GM23338 (cell line): ENCODE measurements at regions not wholly inside any gene's neighbourhood (a gene's known extent, or its start where the extent isn't known, plus 50 kb on each side); places are given as distances from the start of the nearest gene placed in this dataset.
A peak's percentile ranks its signal among the peaks of the same experiment; 100 is the strongest.

Source experiments
- ATAC-seq: fragments of 200-7000 bp; cut with Tn5 transposase; 3 replicates; pipeline ENCODE4 v1.9.1; 2020
- DNase-seq: peaks from one replicate; pipeline ENCODE4 v3.0.0-alpha.2; 2015; ENCODE audit warnings: low spot score
- H2AFZ ChIP-seq: fragments of 200-600 bp; sonication (generic); 2 replicates; pipeline ENCODE4 v1.8.0; 2016; ENCODE audit warnings: antibody characterized with exemption, mild to moderate bottlenecking, moderate library complexity
- H3F3A ChIP-seq: fragments of 200-600 bp; sonication (generic); replicated peaks from 2 replicates; pipeline ENCODE4 v1.8.0; 2017; ENCODE audit warnings: antibody characterized with exemption, mixed run types, low read depth
- H3K27ac ChIP-seq: fragments of 200-600 bp; sonication (generic); 2 replicates; pipeline ENCODE4 v1.6.1; 2016; ENCODE audit warnings: low read depth
- H3K27me3 ChIP-seq: fragments of 200-600 bp; sonication (generic); 2 replicates; pipeline ENCODE4 v1.8.0; 2016; ENCODE audit warnings: mild to moderate bottlenecking, mixed run types, moderate library complexity; ENCODE audit not compliant: insufficient read depth
- H3K36me3 ChIP-seq: fragments of 200-600 bp; sonication (generic); 2 replicates; pipeline ENCODE4 v1.8.0; 2016; ENCODE audit warnings: mild to moderate bottlenecking; ENCODE audit not compliant: insufficient read depth
- H3K4me1 ChIP-seq: fragments of 200-600 bp; sonication (generic); 2 replicates; pipeline ENCODE4 v1.8.0; 2016; ENCODE audit warnings: mild to moderate bottlenecking, moderate library complexity; ENCODE audit not compliant: insufficient read depth
- H3K4me2 ChIP-seq: fragments of 200-600 bp; sonication (generic); 2 replicates; pipeline ENCODE4 v1.7.1; 2017; ENCODE audit warnings: mixed run types
- H3K4me3 ChIP-seq: fragments of 200-600 bp; sonication (generic); 2 replicates; pipeline ENCODE4 v1.6.1; 2016; ENCODE audit warnings: mixed run types
- H3K79me2 ChIP-seq: fragments of 200-600 bp; sonication (generic); replicated peaks from 2 replicates; pipeline ENCODE4 v1.8.0; 2017; ENCODE audit warnings: mild to moderate bottlenecking; ENCODE audit not compliant: insufficient read depth
- H3K9me2 ChIP-seq: fragments of 200-600 bp; sonication (generic); 2 replicates; pipeline ENCODE4 v1.8.0; 2017; ENCODE audit not compliant: insufficient read depth
- H4K20me1 ChIP-seq: fragments of 200-600 bp; sonication (generic); replicated peaks from 2 replicates; pipeline ENCODE4 v1.8.0; 2017; ENCODE audit warnings: mild to moderate bottlenecking; ENCODE audit not compliant: insufficient read depth
- H3K27ac Mint-ChIP-seq: 2 replicates; pipeline ENCODE4 v1.8.0; 2020; ENCODE audit warnings: inconsistent platforms, mild to moderate bottlenecking, moderate library complexity, mixed read lengths
- H3K27me3 Mint-ChIP-seq: 3 replicates; pipeline ENCODE4 v1.8.0; 2022; ENCODE audit warnings: low read depth, mild to moderate bottlenecking, moderate library complexity, mixed read lengths, inconsistent platforms; ENCODE audit not compliant: insufficient read depth, poor library complexity
- H3K36me3 Mint-ChIP-seq: 3 replicates; pipeline ENCODE4 v1.8.0; 2021; ENCODE audit warnings: low read depth, mild to moderate bottlenecking, inconsistent platforms, moderate library complexity, mixed read lengths
- H3K4me1 Mint-ChIP-seq: 3 replicates; pipeline ENCODE4 v1.8.0; 2020; ENCODE audit warnings: mild to moderate bottlenecking, inconsistent platforms, mixed read lengths
- H3K4me3 Mint-ChIP-seq: 3 replicates; pipeline ENCODE4 v1.8.0; 2021; ENCODE audit warnings: moderate library complexity, mild to moderate bottlenecking, inconsistent platforms, mixed read lengths
- H3K9me3 Mint-ChIP-seq: 3 replicates; pipeline ENCODE4 v1.8.0; 2020; ENCODE audit warnings: moderate library complexity, mild to moderate bottlenecking, inconsistent platforms, mixed read lengths
- CREB1 ChIP-seq: fragments of 250-450 bp; sonication (Bioruptor Pico); IDR thresholded peaks from 2 replicates; pipeline ENCODE4 v1.5.0; 2020; ENCODE audit warnings: low read depth, mild to moderate bottlenecking, moderate library complexity
- CTCF ChIP-seq, 2 experiments: fragments of 200-600 bp in 1 of 2; sonication (generic) in 1 of 2; conservative IDR thresholded peaks; 2 replicates each; pipeline versions ENCODE4 v1.5.1 to v1.6.1; 2016 to 2017; ENCODE audit warnings: antibody characterized with exemption in 2 of 2, low read depth in 2 of 2, mild to moderate bottlenecking in 2 of 2, moderate library complexity in 1 of 2
- ETS1 ChIP-seq: IDR thresholded peaks from 2 replicates; pipeline ENCODE4 v1.6.1; 2016; ENCODE audit warnings: antibody characterized with exemption
- EZH2 ChIP-seq: fragments of 200-600 bp; sonication (generic); IDR thresholded peaks from one replicate; pipeline ENCODE4 v1.8.0; 2017; ENCODE audit warnings: antibody characterized with exemption, mild to moderate bottlenecking, low read depth; ENCODE audit not compliant: unreplicated experiment
- EZH2phosphoT487 ChIP-seq: fragments of 200-600 bp; sonication (generic); IDR thresholded peaks from one replicate; pipeline ENCODE4 v1.8.1; 2018; ENCODE audit warnings: antibody characterized with exemption; ENCODE audit not compliant: unreplicated experiment
- JUNB ChIP-seq: IDR thresholded peaks from one replicate; pipeline ENCODE4 v1.6.1; 2016; ENCODE audit warnings: antibody characterized with exemption; ENCODE audit not compliant: unreplicated experiment
- NANOG ChIP-seq: IDR thresholded peaks from 2 replicates; pipeline ENCODE4 v1.6.1; 2016; ENCODE audit warnings: antibody characterized with exemption, borderline replicate concordance
- POLR2AphosphoS5 ChIP-seq: IDR thresholded peaks from 2 replicates; pipeline ENCODE4 v1.6.1; 2016; ENCODE audit warnings: antibody characterized with exemption, low read depth
- STAT1 ChIP-seq: IDR thresholded peaks from one replicate; pipeline ENCODE4 v1.6.1; 2016; ENCODE audit warnings: antibody characterized with exemption; ENCODE audit not compliant: unreplicated experiment
- ZNF114 ChIP-seq: fragments of 250-450 bp; sonication (Bioruptor Pico); IDR thresholded peaks from 2 replicates; pipeline ENCODE4 v1.5.0; 2020; ENCODE audit warnings: mild to moderate bottlenecking, moderate library complexity
- ZNF331 ChIP-seq: fragments of 250-450 bp; sonication (Bioruptor Pico); IDR thresholded peaks from 2 replicates; pipeline ENCODE4 v1.5.0; 2020; ENCODE audit warnings: low read depth, mild to moderate bottlenecking, moderate library complexity
- TF ChIP-seq, protein P1 (sequence below): IDR thresholded peaks from one replicate; pipeline ENCODE4 v1.6.1; 2018; ENCODE audit warnings: antibody characterized with exemption; ENCODE audit not compliant: unreplicated experiment

DNA sequence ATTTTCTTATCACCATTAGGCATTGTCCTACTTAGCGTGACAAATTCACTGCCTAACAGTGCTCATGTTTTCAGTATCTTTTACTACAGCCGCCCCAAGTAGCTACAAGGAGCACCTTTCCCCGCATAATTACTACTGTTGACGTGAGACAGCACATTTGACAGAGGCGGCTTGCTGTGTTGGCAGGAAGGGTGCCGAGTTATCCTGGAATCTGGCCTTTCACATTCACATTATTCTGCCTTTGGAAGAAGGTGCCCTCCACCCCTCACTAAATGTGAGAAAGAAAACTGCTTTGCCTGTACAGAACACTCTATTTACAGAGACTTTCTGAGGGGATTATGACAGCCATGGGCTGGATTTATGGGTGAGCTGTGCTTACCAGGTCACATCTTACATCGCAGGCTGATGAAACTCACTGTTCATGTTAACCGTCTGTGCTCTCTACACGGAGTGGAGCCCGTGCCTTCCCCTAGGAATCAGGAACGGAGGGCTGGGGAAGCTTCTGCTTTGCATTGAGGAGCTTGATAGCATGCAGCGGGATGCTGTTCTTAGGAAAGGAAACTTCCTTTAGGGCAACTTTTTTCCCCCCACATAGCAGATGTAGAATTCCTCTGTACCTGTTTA lies 148.0 kb upstream of the ZRANB2 start:
- H3K4me3 ChIP-seq: peak overlapping the region; percentile 21; the same call in 1 of the 2 replicates
- TF ChIP-seq EZH2 (no peak), STAT1 (no peak), EZH2phosphoT487 (no peak), ZNF331 (CRISPR knock-in tag) (no peak), ZNF114 (CRISPR knock-in tag) (no peak), JUNB (no peak), POLR2AphosphoS5 (no peak), NANOG (no peak), ETS1 (no peak), CTCF (conservative IDR thresholded peaks at IDR 0.05; ENCODE audit: low read depth in 2 of 2) (no peak), CREB1 (CRISPR knock-in tag) (no peak)
- TF ChIP-seq, protein P1, sequence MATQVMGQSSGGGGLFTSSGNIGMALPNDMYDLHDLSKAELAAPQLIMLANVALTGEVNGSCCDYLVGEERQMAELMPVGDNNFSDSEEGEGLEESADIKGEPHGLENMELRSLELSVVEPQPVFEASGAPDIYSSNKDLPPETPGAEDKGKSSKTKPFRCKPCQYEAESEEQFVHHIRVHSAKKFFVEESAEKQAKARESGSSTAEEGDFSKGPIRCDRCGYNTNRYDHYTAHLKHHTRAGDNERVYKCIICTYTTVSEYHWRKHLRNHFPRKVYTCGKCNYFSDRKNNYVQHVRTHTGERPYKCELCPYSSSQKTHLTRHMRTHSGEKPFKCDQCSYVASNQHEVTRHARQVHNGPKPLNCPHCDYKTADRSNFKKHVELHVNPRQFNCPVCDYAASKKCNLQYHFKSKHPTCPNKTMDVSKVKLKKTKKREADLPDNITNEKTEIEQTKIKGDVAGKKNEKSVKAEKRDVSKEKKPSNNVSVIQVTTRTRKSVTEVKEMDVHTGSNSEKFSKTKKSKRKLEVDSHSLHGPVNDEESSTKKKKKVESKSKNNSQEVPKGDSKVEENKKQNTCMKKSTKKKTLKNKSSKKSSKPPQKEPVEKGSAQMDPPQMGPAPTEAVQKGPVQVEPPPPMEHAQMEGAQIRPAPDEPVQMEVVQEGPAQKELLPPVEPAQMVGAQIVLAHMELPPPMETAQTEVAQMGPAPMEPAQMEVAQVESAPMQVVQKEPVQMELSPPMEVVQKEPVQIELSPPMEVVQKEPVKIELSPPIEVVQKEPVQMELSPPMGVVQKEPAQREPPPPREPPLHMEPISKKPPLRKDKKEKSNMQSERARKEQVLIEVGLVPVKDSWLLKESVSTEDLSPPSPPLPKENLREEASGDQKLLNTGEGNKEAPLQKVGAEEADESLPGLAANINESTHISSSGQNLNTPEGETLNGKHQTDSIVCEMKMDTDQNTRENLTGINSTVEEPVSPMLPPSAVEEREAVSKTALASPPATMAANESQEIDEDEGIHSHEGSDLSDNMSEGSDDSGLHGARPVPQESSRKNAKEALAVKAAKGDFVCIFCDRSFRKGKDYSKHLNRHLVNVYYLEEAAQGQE: no peak
- no peaks in the 10 kb centered on the region for H3K27me3 ChIP-seq
- H3F3A ChIP-seq: no peaks in the 10 kb centered on the region
- Mint-ChIP-seq H3K4me3 (peak overlapping the region; percentile 52; the same call in 2 of the 3 replicates), H3K36me3 (no peaks in the 10 kb centered on the region), H3K27ac (peak overlapping the region; percentile 90), H3K27me3 (peaks cover 4% of the 10 kb centered on the region), H3K9me3 (no peaks in the 10 kb centered on the region), H3K4me1 (peaks cover 57% of the 10 kb centered on the region)
- peak overlapping the region; percentile 89 for H2AFZ ChIP-seq
- ATAC-seq (peak; percentile 88), DNase-seq (peak; percentile 36)
- no peak overlapping the region; the same call in 1 of the 2 replicates for H3K27ac ChIP-seq
- peak overlapping the region; percentile 56 for H3K4me2 ChIP-seq
- H3K9me2 ChIP-seq: no peaks in the 10 kb centered on the region
- no peaks in the 10 kb centered on the region for H3K36me3 ChIP-seq
- H3K4me1 ChIP-seq: peaks cover 21% of the 10 kb centered on the region; the same call in 1 of the 2 replicates
- H4K20me1 ChIP-seq: no peaks in the 10 kb centered on the region
- no peaks in the 10 kb centered on the region for H3K79me2 ChIP-seq
